HepG2 (cell line): ENCODE measurements at regions not wholly inside any gene's neighbourhood (a gene's known extent, or its start where the extent isn't known, plus 50 kb on each side); places are given as distances from the start of the nearest gene placed in this dataset.

ENCODE experiments used
- ATAC-seq: fragments of 200-7000 bp; cut with Tn5 transposase; 3 replicates; pipeline ENCODE4 v1.9.1; 2020; ENCODE audit warnings: mild to moderate bottlenecking, moderate library complexity
- BruUV-seq: library from RNA; stranded (reverse); fragments of 400-500 nt; replicated peaks from 2 replicates; lab custom pipeline; 2021; lab: Mats Ljungman, UMichigan
- CTCF ChIA-PET: fragments of 300-600 bp; formaldehyde crosslinking; extraction: SDS; loops from one replicate; lab custom pipeline; 2021; ENCODE audit warnings: low total read pairs, inconsistent platforms, low intra/inter-chr PET ratio; lab: Yijun Ruan, JAX
- POLR2A ChIA-PET: fragments of 350-600 bp; sonication (Branson Sonifier 250); formaldehyde crosslinking; loops from one replicate; lab custom pipeline; 2020; ENCODE audit warnings: antibody characterized with exemption, inconsistent platforms; lab: Yijun Ruan, JAX
- DNase-seq: peaks from one replicate; pipeline ENCODE4 v3.0.0-alpha.2; 2015; ENCODE audit warnings: low spot score
- FAIRE-seq: peaks from 3 replicates; lab custom pipeline; 2011; peaks lifted over from hg19 to GRCh38; lab: Jason Lieb, UNC
- H2AFZ ChIP-seq: one replicate; pipeline ENCODE4 v1.6.1; 2011; ENCODE audit warnings: low read length, inconsistent platforms
- H3K27ac ChIP-seq: fragments of 300-600 bp; 3 replicates; pipeline ENCODE4 v1.8.0; 2011; ENCODE audit warnings: mixed run types, mild to moderate bottlenecking, mixed read lengths, low read length, inconsistent platforms; ENCODE audit not compliant: insufficient read depth; ENCODE audit errors: extremely low read length
- H3K27me3 ChIP-seq, 2 experiments: fragments of 200-600 bp in 1 of 2; 2 replicates in 1 of 2; 3 replicates in 1 of 2; pipeline versions ENCODE4 v1.6.0 to v1.8.0; 2011; ENCODE audit warnings: low read length in 2 of 2, mild to moderate bottlenecking in 2 of 2, moderate library complexity in 2 of 2, inconsistent platforms in 1 of 2; ENCODE audit not compliant: insufficient read depth in 2 of 2, control insufficient read depth in 1 of 2
- H3K36me3 ChIP-seq, 2 experiments: fragments of 200-600 bp in 1 of 2; replicated peaks in 1 of 2; 2 replicates in 1 of 2; 3 replicates in 1 of 2; pipeline versions ENCODE4 v1.5.1 to v1.8.0; 2011; ENCODE audit warnings: low read length in 2 of 2, inconsistent platforms in 1 of 2; ENCODE audit not compliant: insufficient read depth in 2 of 2, control insufficient read depth in 1 of 2
- H3K4me1 ChIP-seq: 2 replicates; pipeline ENCODE4 v1.5.1; 2012; ENCODE audit warnings: low read length, inconsistent platforms; ENCODE audit not compliant: insufficient read depth
- H3K4me2 ChIP-seq: 2 replicates; pipeline ENCODE4 v1.6.0; 2011; ENCODE audit warnings: low read depth, low read length, inconsistent platforms
- H3K4me3 ChIP-seq, 3 experiments: fragments of 200-600 bp in 1 of 3; sonication (generic), shearing (Covaris generic) in 1 of 3; replicated peaks in 1 of 3; 2 replicates each; pipeline ENCODE4 v1.5.1; 2011 to 2016; ENCODE audit warnings: low read length in 3 of 3, inconsistent platforms in 2 of 3, low read depth in 2 of 3, mild to moderate bottlenecking in 2 of 3, control low read depth in 1 of 3, mixed read lengths in 1 of 3; ENCODE audit not compliant: insufficient read depth in 1 of 3
- H3K79me2 ChIP-seq: one replicate; pipeline ENCODE4 v1.6.1; 2011; ENCODE audit warnings: low read length, inconsistent platforms; ENCODE audit not compliant: insufficient read depth
- H3K9ac ChIP-seq: 2 replicates; pipeline ENCODE4 v1.6.0; 2011; ENCODE audit warnings: mild to moderate bottlenecking, low read depth, low read length, inconsistent platforms; ENCODE audit not compliant: insufficient read depth
- H3K9me3 ChIP-seq: 2 replicates; pipeline ENCODE4 v1.5.1; 2012; ENCODE audit warnings: mild to moderate bottlenecking, low read length
- H4K20me1 ChIP-seq: 2 replicates; pipeline ENCODE4 v1.6.0; 2011; ENCODE audit warnings: inconsistent platforms, mild to moderate bottlenecking, low read length, moderate library complexity; ENCODE audit not compliant: insufficient read depth
- AGO2 ChIP-seq: fragments of 200-400 bp; formaldehyde crosslinking; optimal IDR thresholded peaks from 2 replicates; pipeline ENCODE3; 2017; ENCODE audit warnings: mild to moderate bottlenecking, low read depth, low read length, moderate library complexity
- ATRX ChIP-seq: sonication (generic); formaldehyde crosslinking; IDR thresholded peaks from 2 replicates; pipeline ENCODE4 v1.4.0; 2020; ENCODE audit warnings: missing genetic modification reagents, borderline replicate concordance
- DDIT3 ChIP-seq: sonication (generic); formaldehyde crosslinking; IDR thresholded peaks from 2 replicates; pipeline ENCODE4 v1.4.0; 2020; ENCODE audit warnings: mild to moderate bottlenecking, missing genetic modification reagents
- DNMT3B ChIP-seq: conservative IDR thresholded peaks from 2 replicates; pipeline ENCODE4 v1.6.1; 2016; ENCODE audit warnings: missing biosample characterization, control low read depth
- HIVEP1 ChIP-seq: sonication (generic); formaldehyde crosslinking; IDR thresholded peaks from 2 replicates; pipeline ENCODE4 v1.4.0; 2020; ENCODE audit warnings: mild to moderate bottlenecking, missing genetic modification reagents
- MIXL1 ChIP-seq: IDR thresholded peaks from 2 replicates; pipeline ENCODE4 v1.6.1; 2016
- SOX5 ChIP-seq: IDR thresholded peaks from 2 replicates; pipeline ENCODE4 v1.6.1; 2016; ENCODE audit warnings: borderline replicate concordance
- YEATS2 ChIP-seq: sonication (generic); formaldehyde crosslinking; IDR thresholded peaks from 2 replicates; pipeline ENCODE4 v1.4.0; 2020; ENCODE audit warnings: missing genetic modification reagents, borderline replicate concordance
- ZNF850 ChIP-seq: sonication (generic); formaldehyde crosslinking; conservative IDR thresholded peaks from 2 replicates; pipeline ENCODE4 v1.9.0; 2021; ENCODE audit warnings: mild to moderate bottlenecking, missing genetic modification reagents
- WGBS: methylation state at CpG from one replicate; pipeline ENCODE4 v1.1.6; 2017; ENCODE audit warnings: low lambda C conversion rate; 5-methylcytosine and 5-hydroxymethylcytosine counted together
- in situ Hi-C: cut with HindIII; loops from 2 replicates; pipeline ENCODE4 v1.10.0; 2017; ENCODE audit warnings: low pct_unique_long_range_greater_than_20kb; ENCODE audit not compliant: extremely low pct_ligation_motif_present
- intact Hi-C: fragments of 100-400 bp; cut with micrococcal nuclease; formaldehyde crosslinking; loops from one replicate; pipeline ENCODE4 v1.10.0; 2022; ENCODE audit not compliant: unreplicated experiment
- TF ChIP-seq, protein P1 (sequence below): sonication (generic); formaldehyde crosslinking; IDR thresholded peaks from 2 replicates; pipeline ENCODE4 v1.4.0; 2020; ENCODE audit warnings: missing genetic modification reagents, borderline replicate concordance
- TF ChIP-seq, protein P2 (sequence below): sonication (generic); formaldehyde crosslinking; IDR thresholded peaks from 2 replicates; pipeline ENCODE4 v1.8.1; 2023; ENCODE audit warnings: mild to moderate bottlenecking, missing genetic modification reagents, borderline replicate concordance

DNA sequence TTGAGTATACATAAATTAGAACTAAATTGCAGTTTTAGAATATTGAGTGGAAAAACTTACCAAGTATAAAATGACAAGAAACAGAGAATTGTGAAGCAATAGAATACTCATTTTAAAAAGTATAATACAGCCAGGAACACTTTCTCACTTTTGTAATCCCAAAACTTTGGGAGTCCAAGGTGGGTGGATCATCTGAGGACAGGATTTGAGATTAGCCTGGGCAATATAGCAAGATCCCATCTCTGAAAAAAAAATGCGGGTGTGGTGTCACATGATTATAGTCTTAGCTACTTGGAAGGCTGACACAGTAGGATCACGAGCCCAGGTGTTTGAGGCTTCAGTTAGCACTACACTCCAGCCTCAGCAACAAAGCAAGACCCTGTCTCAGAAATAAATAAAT is 440.9 kb upstream of the POT1 start (continued):
- TF ChIP-seq, protein P1, sequence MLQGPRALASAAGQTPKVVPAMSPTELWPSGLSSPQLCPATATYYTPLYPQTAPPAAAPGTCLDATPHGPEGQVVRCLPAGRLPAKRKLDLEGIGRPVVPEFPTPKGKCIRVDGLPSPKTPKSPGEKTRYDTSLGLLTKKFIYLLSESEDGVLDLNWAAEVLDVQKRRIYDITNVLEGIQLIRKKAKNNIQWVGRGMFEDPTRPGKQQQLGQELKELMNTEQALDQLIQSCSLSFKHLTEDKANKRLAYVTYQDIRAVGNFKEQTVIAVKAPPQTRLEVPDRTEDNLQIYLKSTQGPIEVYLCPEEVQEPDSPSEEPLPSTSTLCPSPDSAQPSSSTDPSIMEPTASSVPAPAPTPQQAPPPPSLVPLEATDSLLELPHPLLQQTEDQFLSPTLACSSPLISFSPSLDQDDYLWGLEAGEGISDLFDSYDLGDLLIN (CRISPR knock-in tag), result no peak

DNA sequence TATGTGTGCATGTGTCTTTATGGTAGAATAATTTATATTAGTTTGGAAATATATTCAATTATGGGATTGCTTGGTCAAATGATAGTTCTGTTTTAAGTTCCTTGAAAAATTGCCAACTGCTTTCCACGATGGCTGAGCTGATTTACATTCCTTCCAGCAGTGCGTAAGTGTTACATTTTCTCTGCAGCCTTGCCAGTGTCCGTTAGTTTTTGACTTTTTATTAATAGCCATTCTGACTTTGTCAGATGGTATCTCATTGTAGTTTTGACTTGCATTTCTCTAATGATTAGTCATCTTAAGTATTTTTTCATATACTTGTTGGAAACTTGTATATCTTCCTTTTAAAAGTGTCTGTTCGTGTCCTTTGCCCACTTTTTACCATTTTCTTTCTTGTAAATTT is 434.2 kb upstream of the POT1 start:
- ChIA-PET POLR2A (no interaction called here), CTCF (no interaction called here)
- Histone ChIP-seq H3K36me3 (no peaks in the 10 kb centered on the region), H4K20me1 (no peaks in the 10 kb centered on the region), H3K4me2 (no peak overlapping the region), H3K4me1 (no peaks in the 10 kb centered on the region), H3K79me2 (no peaks in the 10 kb centered on the region), H3K27ac (no peak overlapping the region), H3K9me3 (peaks cover 17% of the 10 kb centered on the region), H3K4me3 (no peak overlapping the region), H2AFZ (no peak overlapping the region), H3K27me3 (no peaks in the 10 kb centered on the region), H3K9ac (no peak overlapping the region)
- TF ChIP-seq, protein P2, sequence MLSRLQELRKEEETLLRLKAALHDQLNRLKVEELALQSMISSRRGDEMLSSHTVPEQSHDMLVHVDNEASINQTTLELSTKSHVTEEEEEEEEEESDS, result no peak
- no peak for TF ChIP-seq DDIT3 (CRISPR knock-in tag)
- no peak for TF ChIP-seq ZNF850 (CRISPR knock-in tag)
- TF ChIP-seq HIVEP1 (CRISPR knock-in tag), result no peak
- no peak for TF ChIP-seq SOX5 (CRISPR knock-in tag)
- TF ChIP-seq MIXL1 (CRISPR knock-in tag), result no peak
- no peak for TF ChIP-seq ATRX (CRISPR knock-in tag)
- TF ChIP-seq AGO2, result no peak
- no peak for TF ChIP-seq DNMT3B
- TF ChIP-seq YEATS2 (CRISPR knock-in tag), result no peak
- ATAC-seq (no peak), DNase-seq (no peak), FAIRE-seq (no peak)
- in situ Hi-C loops, result no loop called here
- no TSS peak for BruUV-seq
- 30% methylated on average over 4 of the region's 4 CpGs for WGBS
- intact Hi-C loops, result no loop called here
